Epithelial cell of proximal tubule (primary cell): ENCODE measurements at regions not wholly inside any gene's neighbourhood (a gene's known extent, or its start where the extent isn't known, plus 50 kb on each side); places are given as distances from the start of the nearest gene placed in this dataset.

Experiments
- DNase-seq: peaks from one replicate; pipeline ENCODE4 v3.0.0-alpha.2; 2011; ENCODE audit warnings: low read depth
- H3K4me3 ChIP-seq: 2 replicates; pipeline ENCODE4 v1.5.1; 2011; ENCODE audit warnings: low read depth, mild to moderate bottlenecking, low read length
- CTCF ChIP-seq: conservative IDR thresholded peaks from 2 replicates; pipeline ENCODE4 v1.5.1; 2012; ENCODE audit warnings: low read depth, mild to moderate bottlenecking, low read length

GRCh38 chr14:100979079-100979478 is 75.6 kb upstream of the RTL1 start:
- no peak for DNase-seq
- TF ChIP-seq CTCF: no peak
- H3K4me3 ChIP-seq: no peak overlapping the region

GRCh38 chr14:100979780-100980179 is 76.3 kb upstream of the RTL1 start:
- no peak for TF ChIP-seq CTCF
- no peak overlapping the region for H3K4me3 ChIP-seq
- DNase-seq: no peak

- no peak for DNase-seq
- H3K4me3 ChIP-seq: no peak overlapping the region
- no peak for TF ChIP-seq CTCF
These were observed 77.3 kb upstream of the RTL1 start for GRCh38 chr14:100980823-100981222.

GRCh38 chr14:100981809-100982208 is 78.3 kb upstream of the RTL1 start:
- no peak for TF ChIP-seq CTCF
- no peak for DNase-seq
- H3K4me3 ChIP-seq: no peak overlapping the region

GRCh38 chr14:100982353-100982752 is 78.8 kb upstream of the RTL1 start:
- TF ChIP-seq CTCF: no peak
- DNase-seq: no peak
- H3K4me3 ChIP-seq: no peak overlapping the region

GRCh38 chr14:100982762-100983161 is 79.2 kb upstream of the RTL1 start:
- no peak overlapping the region for H3K4me3 ChIP-seq
- TF ChIP-seq CTCF: no peak
- no peak for DNase-seq

GRCh38 chr14:100983710-100984109 is 80.2 kb upstream of the RTL1 start:
- no peak for TF ChIP-seq CTCF
- DNase-seq: no peak
- no peak overlapping the region for H3K4me3 ChIP-seq
